ENCODE measurements at regions not wholly inside any gene's neighbourhood (a gene's known extent, or its start where the extent isn't known, plus 50 kb on each side); places are given as distances from the start of the nearest gene placed in this dataset.
A peak's percentile ranks its signal among the peaks of the same experiment; 100 is the strongest.
"Not testable (repeated sequence)": the region's sequence is repeated elsewhere in the genome, so short reads cannot be mapped to it uniquely, and the experiment has no call there.

DNA sequence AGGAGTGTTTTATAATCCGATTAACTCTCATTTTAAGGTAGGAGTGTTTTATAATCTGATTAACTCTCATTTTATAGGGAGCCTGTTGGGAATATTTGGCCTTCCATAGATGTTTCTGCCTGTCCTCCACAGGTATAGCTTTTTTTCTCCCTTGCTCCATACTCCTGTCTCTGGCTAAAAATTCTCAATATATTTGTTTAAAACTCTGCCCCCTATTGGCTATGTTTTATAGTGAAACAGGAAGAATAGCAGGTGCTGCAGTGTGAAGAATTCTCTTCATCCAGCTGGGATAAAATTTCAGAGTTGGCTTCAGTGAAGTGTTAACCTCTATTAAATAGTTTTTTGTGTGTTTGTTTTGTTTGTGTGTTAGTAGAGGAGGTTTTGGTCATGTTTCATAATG lies 1046.0 kb upstream of the TMEFF2 start:
- no peak for DNase-seq (ENCODE audit: low read depth, low spot score)

- no peak for DNase-seq (ENCODE audit: low read depth, low spot score)
Observed at GRCh38 chr2:193231634-193232033, 1036.9 kb upstream of the TMEFF2 start.

DNA sequence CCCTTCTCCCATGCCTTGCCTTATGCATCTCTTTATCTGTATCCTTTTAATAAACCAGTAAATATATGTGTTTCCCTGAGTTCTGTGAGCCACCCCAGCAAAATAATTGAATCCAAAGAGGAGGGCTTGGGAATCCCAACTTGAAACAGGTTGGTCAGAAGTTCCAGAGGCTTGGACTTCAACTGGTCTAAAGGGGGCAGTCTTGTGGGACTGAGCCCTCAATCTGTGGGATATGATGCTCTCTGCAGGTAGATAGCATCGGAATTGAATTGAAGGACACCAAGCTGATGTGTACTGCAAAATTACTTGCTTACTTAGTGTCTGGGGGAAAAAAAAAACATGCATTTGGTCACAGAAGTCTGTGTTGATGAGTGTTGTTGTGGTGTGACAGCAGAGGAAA lies 1033.5 kb upstream of the TMEFF2 start:
- DNase-seq (ENCODE audit: low read depth, low spot score), result no peak

GRCh38 chr2:193222454-193222853 lies 1027.7 kb upstream of the TMEFF2 start:
- DNase-seq (ENCODE audit: low read depth, low spot score), result no peak

DNA sequence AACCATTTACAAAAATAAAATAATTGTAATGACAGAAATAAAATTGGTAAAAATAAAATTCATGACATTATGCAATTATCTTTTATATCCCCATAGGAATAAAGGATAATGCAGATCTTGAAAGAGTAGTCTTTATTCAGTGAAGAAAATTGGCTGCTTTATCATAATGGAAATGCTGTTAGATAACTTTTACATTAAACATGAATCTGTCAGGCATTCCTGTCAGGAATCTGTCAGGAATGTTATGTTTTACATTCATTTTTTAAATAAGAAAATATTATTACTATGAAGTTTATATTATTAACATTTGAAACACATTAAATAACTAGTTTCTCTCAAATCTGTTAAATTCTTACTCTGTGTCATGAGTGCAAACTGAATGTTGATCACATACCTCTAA lies 1024.7 kb upstream of the TMEFF2 start:
- no peak for DNase-seq (ENCODE audit: low read depth, low spot score)

GRCh38 chr2:193201583-193201982 lies 1006.9 kb upstream of the TMEFF2 start:
- DNase-seq (ENCODE audit: low read depth, low spot score), result no peak

GRCh38 chr2:193199322-193199721 lies 1004.6 kb upstream of the TMEFF2 start:
- DNase-seq (ENCODE audit: low read depth, low spot score), result no peak

GRCh38 chr2:193187816-193188215 lies 993.1 kb upstream of the TMEFF2 start:
- no peak for DNase-seq (ENCODE audit: low read depth, low spot score)

- DNase-seq (ENCODE audit: low read depth, low spot score), result not testable (repeated sequence)
Observed at GRCh38 chr2:193170981-193171380, 976.2 kb upstream of the TMEFF2 start.

- no peak for DNase-seq (ENCODE audit: low read depth, low spot score)
Observed at GRCh38 chr2:193156480-193156879, 961.7 kb upstream of the TMEFF2 start.

DNA sequence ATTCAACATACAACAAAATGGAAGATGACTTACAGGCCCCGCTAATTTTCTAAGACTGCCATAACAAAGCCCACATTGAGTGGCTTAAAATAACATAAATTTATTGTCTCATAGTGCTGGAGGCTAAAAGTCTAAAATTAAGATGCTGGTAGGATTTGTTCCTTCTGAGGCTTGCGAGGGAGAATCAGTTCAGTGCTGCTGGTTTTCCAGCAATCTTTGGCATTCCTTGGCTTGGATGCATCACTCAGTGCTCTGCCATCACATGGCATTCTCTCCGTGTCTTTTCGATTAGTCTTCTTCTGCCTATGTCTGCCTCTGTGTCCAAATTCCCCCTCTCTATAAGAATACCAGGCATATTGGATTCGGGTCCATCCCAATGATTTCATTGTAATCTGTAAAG lies 959.3 kb upstream of the TMEFF2 start:
- no peak for DNase-seq (ENCODE audit: low read depth, low spot score)

DNA sequence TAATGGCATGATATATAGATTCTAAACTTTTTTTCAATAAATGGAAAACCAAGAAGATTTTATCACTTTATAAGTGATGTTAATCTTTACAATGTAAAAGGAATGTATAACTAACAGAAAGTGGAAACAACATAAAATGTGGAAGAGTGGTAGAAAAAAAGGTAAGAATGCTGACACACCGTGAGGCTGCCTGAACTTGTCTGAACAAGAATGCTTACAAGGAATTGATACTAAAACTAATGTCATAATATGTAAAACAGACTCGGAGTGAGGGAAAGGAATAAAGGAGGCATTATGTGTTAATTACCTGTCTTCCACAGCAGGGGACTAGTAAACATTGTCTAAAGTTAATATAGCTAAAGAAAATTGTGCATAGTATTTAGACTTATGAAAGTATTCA lies 958.8 kb upstream of the TMEFF2 start:
- DNase-seq (ENCODE audit: low read depth, low spot score), result no peak

- DNase-seq (ENCODE audit: low read depth, low spot score), result not testable (repeated sequence)
Observed at GRCh38 chr2:193142467-193142866, 947.7 kb upstream of the TMEFF2 start.

GRCh38 chr2:193141998-193142397 lies 947.3 kb upstream of the TMEFF2 start:
- DNase-seq (ENCODE audit: low read depth, low spot score), result no peak

- not testable (repeated sequence) for DNase-seq (ENCODE audit: low read depth, low spot score)
Observed at GRCh38 chr2:193140895-193141294, 946.2 kb upstream of the TMEFF2 start.

- DNase-seq (ENCODE audit: low read depth, low spot score), result no peak
Observed at GRCh38 chr2:193124815-193125214, 930.1 kb upstream of the TMEFF2 start.

GRCh38 chr2:193114827-193115226 lies 920.1 kb upstream of the TMEFF2 start:
- no peak for DNase-seq (ENCODE audit: low read depth, low spot score)

DNA sequence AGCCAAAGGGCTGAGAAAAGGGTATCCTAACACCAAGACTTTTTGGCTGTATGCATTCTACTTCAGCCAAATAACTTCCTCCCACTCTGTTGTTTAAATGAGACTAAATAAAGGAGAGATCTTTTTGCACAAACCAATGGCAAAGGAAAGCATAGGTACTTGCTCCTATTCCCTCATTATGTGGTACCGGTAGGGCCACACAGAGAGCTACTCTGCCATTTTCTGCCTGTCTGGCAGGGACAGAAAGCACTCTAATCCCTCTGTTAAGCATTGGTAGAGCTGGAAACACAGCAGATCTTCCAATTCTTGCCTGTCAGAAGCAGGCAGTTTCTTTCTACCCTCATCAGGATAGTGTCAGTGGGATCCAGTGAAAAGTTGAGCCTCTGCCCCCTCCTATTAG lies 918.3 kb upstream of the TMEFF2 start:
- DNase-seq (ENCODE audit: low read depth, low spot score), result no peak

DNA sequence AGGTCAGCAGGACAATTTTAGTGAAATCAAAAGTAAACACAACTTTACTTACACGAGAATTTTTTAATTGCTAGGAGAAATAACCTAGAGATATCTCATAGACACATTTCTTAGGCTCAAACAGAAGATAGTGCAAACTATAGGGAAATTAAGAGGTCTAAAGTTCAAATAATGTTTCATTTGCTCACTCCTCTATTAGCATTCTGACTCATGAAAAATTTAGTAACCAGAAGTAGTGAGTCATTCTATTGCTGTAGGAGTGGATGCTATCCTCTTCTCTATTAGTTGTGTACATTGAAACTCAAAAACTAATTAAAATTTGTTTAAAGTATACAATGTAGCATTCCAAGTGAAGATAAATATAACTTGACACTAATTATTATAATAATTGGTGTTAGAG lies 908.3 kb upstream of the TMEFF2 start:
- DNase-seq (ENCODE audit: low read depth, low spot score), result peak; percentile 10

DNA sequence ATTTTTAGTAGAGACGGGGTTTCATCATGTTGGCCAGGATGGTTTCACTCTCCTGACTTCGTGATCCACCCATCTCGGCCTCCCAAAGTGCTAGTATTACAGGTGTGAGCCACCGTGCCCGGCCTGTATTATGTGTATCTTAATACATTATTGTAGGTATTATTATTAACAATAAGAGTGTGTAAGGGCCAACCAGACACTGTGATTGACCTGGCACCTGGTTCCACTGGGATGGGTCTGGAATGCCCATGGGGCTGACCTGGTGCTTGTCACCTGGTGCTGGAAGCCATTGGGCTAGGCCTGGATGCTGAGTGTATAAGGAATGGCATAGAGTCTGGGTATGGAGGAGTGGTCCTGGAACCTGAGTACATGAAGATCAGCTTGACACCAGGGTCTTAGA lies 906.9 kb upstream of the TMEFF2 start:
- DNase-seq (ENCODE audit: low read depth, low spot score), result no peak

DNA sequence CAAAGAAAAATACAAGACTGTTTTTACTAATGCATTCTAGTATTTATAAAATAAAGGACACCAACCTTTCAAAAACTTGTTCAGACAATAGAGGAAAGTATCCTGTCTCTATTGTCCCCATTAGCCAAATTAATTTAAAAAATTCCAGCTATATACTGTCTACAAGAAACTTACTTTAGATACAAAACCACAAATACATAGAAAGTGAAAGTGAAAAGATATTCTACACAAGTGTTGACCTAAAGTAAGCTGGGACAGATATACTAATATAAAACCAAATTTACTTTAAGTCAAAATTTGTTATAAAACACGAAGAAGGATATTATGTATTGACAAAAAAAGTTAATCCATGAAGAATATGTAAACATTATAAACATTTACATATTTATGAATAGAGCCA lies 893.3 kb upstream of the TMEFF2 start:
- no peak for DNase-seq (ENCODE audit: low read depth, low spot score)

- DNase-seq (ENCODE audit: low read depth, low spot score), result no peak
Observed at GRCh38 chr2:193076995-193077394, 882.3 kb upstream of the TMEFF2 start.

DNA sequence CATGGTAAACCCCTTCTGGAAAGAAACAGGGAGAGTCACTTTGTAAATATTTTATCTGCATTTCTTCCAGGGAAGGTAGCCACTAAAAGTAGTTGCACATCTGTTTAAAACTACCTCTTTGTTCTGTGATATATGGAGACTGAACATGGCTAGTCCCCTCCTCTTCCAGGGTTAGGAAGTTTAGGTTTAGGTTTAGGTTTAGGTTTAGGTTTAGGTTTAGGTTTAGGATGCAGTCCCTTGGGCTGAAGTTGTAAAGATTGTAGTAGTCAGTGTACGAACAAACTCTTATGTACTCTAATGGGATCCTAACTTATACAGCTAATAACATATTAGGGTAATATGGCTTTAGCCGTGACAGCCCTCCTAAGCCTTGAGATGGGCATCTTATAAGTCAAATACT lies 880.2 kb upstream of the TMEFF2 start:
- DNase-seq (ENCODE audit: low read depth, low spot score), result no peak

DNA sequence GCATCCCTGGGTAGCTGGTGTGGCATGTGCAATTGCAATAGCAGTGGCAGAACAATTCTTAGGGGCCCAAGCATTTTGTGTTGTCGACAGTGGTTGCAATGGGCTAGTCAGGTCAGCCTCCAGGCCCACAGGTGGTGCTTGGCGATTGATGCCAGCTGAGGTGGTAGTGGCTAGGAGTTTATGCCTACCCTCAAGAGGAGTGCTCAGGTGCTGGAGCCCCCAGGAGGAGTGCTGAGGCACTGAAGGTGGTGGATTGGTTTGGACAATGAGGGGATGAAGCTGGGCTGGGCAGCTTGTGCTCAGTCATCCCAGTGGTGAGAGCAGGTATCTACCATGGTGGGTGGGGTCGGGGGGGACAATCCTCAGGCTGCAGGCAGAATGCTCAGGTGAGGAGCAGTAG lies 877.9 kb upstream of the TMEFF2 start:
- DNase-seq (ENCODE audit: low read depth, low spot score), result no peak

DNA sequence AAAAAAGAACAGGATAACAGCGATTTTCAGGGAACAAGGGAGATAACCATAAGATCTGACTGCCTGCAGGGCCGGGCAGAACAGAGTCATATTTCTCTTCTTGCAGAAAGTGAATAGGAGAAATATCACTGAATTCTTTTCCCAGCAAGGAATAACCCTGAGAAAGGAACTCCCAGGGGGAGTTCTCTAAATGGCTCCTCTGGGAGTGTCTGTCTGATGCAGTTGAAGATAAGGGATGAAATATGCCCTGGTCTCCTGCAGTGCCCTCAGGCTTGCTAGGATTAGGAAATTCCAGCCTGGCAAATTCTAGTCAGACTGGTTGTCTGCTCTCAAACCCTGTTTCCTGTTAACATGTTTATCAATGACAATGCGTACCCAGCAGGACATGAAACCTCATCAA lies 830.8 kb upstream of the TMEFF2 start:
- not testable (repeated sequence) for DNase-seq (ENCODE audit: low read depth, low spot score)

All from astrocyte of the hippocampus (primary cell).